GM12878 (cell line): ENCODE measurements at regions not wholly inside any gene's neighbourhood (a gene's known extent, or its start where the extent isn't known, plus 50 kb on each side); places are given as distances from the start of the nearest gene placed in this dataset.

Experiments
- ATAC-seq: fragments of 200-7000 bp; cut with Tn5 transposase; 3 replicates; pipeline ENCODE4 v1.9.1; 2020; ENCODE audit warnings: mild to moderate bottlenecking, moderate library complexity
- BruUV-seq: library from RNA; stranded (reverse); fragments of 400-500 nt; replicated peaks from 2 replicates; lab custom pipeline; 2021; lab: Mats Ljungman, UMichigan
- CTCF ChIA-PET: fragments of 300-600 bp; sonication (Branson Sonifier 250); formaldehyde crosslinking; extraction: SDS; loops from one replicate; lab custom pipeline; 2021; ENCODE audit warnings: inconsistent platforms; lab: Yijun Ruan, JAX
- POLR2A ChIA-PET: fragments of 350-600 bp; formaldehyde crosslinking; extraction: SDS; loops from one replicate; lab custom pipeline; 2021; ENCODE audit warnings: inconsistent platforms; lab: Charles Lee
- RAD21 ChIA-PET: fragments of 300-600 bp; sonication (Branson Sonifier 250); formaldehyde crosslinking; loops from one replicate; lab custom pipeline; 2023; ENCODE audit warnings: antibody characterized with exemption; ENCODE audit not compliant: unreplicated experiment; lab: Charles Lee
- SMC1A ChIA-PET: fragments of 300-600 bp; sonication (Branson Sonifier 250); formaldehyde crosslinking; loops from one replicate; lab custom pipeline; 2023; ENCODE audit not compliant: unreplicated experiment, uncharacterized antibody; lab: Charles Lee
- DNase-seq: peaks from one replicate; pipeline ENCODE4 v3.0.0-alpha.2; 2011; ENCODE audit warnings: low read depth, low spot score
- FAIRE-seq: peaks from 3 replicates; lab custom pipeline; 2011; peaks lifted over from hg19 to GRCh38; lab: Jason Lieb, UNC
- H2AFZ ChIP-seq: 2 replicates; pipeline ENCODE4 v1.6.0; 2011; ENCODE audit warnings: low read depth, low read length, control low read depth; ENCODE audit not compliant: control insufficient read depth
- H3K27ac ChIP-seq: 2 replicates; pipeline ENCODE4 v1.5.1; 2011; ENCODE audit warnings: control low read depth; ENCODE audit not compliant: control insufficient read depth, insufficient read depth
- H3K27me3 ChIP-seq, 2 experiments: replicated peaks in 1 of 2; 2 replicates each; pipeline versions ENCODE4 v1.6.0 to v1.6.1; 2011; ENCODE audit warnings: low read length in 1 of 2; ENCODE audit not compliant: control insufficient read depth in 2 of 2, insufficient read depth in 2 of 2
- H3K36me3 ChIP-seq, 2 experiments: 2 replicates each; pipeline ENCODE4 v1.5.1; 2011; ENCODE audit warnings: low read length in 1 of 2; ENCODE audit not compliant: control insufficient read depth in 2 of 2, insufficient read depth in 2 of 2
- H3K4me1 ChIP-seq: 2 replicates; pipeline ENCODE4 v1.6.1; 2011; ENCODE audit warnings: mild to moderate bottlenecking, low read length, moderate library complexity, mixed read lengths; ENCODE audit not compliant: control insufficient read depth, insufficient read depth
- H3K4me2 ChIP-seq: 2 replicates; pipeline ENCODE4 v1.6.0; 2011; ENCODE audit warnings: control low read depth; ENCODE audit not compliant: control insufficient read depth, insufficient read depth
- H3K4me3 ChIP-seq: fragments of 200-600 bp; sonication (generic); 2 replicates; pipeline ENCODE4 v1.5.1; 2016
- H3K79me2 ChIP-seq: 2 replicates; pipeline ENCODE4 v1.6.0; 2011; ENCODE audit warnings: low read length; ENCODE audit not compliant: control insufficient read depth, insufficient read depth
- H3K9ac ChIP-seq: 2 replicates; pipeline ENCODE4 v1.8.0; 2011; ENCODE audit warnings: low read length, control low read depth, mixed read lengths; ENCODE audit not compliant: control insufficient read depth, insufficient read depth
- H3K9me3 ChIP-seq: replicated peaks from 3 replicates; pipeline ENCODE4 v1.5.1; 2011; ENCODE audit warnings: mild to moderate bottlenecking, low read length; ENCODE audit not compliant: control insufficient read depth, insufficient read depth
- H4K20me1 ChIP-seq: 2 replicates; pipeline ENCODE4 v1.6.0; 2011; ENCODE audit not compliant: control insufficient read depth, insufficient read depth
- BCL11A ChIP-seq: IDR thresholded peaks from 2 replicates; pipeline ENCODE4 v1.6.1; 2011; ENCODE audit warnings: low read depth, low read length
- BMI1 ChIP-seq: fragments of 450-650 bp; IDR thresholded peaks from 2 replicates; pipeline ENCODE4 v1.6.1; 2016; ENCODE audit warnings: mild to moderate bottlenecking, moderate library complexity, borderline replicate concordance
- JUND ChIP-seq: IDR thresholded peaks from 2 replicates; pipeline ENCODE4 v1.6.1; 2012; ENCODE audit warnings: low read depth, mild to moderate bottlenecking, low read length, improper control_type of control experiment, moderate library complexity
- LARP7 ChIP-seq: fragments of 450-650 bp; IDR thresholded peaks from 2 replicates; pipeline ENCODE4 v1.6.1; 2017; ENCODE audit warnings: mild to moderate bottlenecking
- MTA2 ChIP-seq: fragments of 450-650 bp; IDR thresholded peaks from 2 replicates; pipeline ENCODE4 v1.6.1; 2016; ENCODE audit warnings: low read depth, mild to moderate bottlenecking, moderate library complexity
- ZNF207 ChIP-seq: fragments of 450-650 bp; IDR thresholded peaks from 2 replicates; pipeline ENCODE4 v1.6.1; 2014; ENCODE audit warnings: antibody characterized with exemption, mild to moderate bottlenecking, borderline replicate concordance
- WGBS: methylation state at CpG from one replicate; pipeline ENCODE4 v1.1.6; 2016; ENCODE audit warnings: low lambda C conversion rate; ENCODE audit not compliant: insufficient replicate concordance, insufficient coverage; ENCODE audit errors: missing lambda C conversion rate; 5-methylcytosine and 5-hydroxymethylcytosine counted together
- in situ Hi-C: fragments of 300-500 bp; cut with MboI; formaldehyde crosslinking; loops from 9 replicates; pipeline ENCODE4 v1.14.3; 2018; ENCODE audit warnings: mixed read lengths
- intact Hi-C: fragments of 100-400 bp; cut with micrococcal nuclease; formaldehyde crosslinking; loops from one replicate; pipeline ENCODE4 v1.14.2; 2022; ENCODE audit not compliant: unreplicated experiment
- TF ChIP-seq, protein P1 (sequence below): IDR thresholded peaks from 2 replicates; pipeline ENCODE4 v1.6.1; 2012; ENCODE audit warnings: mild to moderate bottlenecking, low read depth, low read length

DNA sequence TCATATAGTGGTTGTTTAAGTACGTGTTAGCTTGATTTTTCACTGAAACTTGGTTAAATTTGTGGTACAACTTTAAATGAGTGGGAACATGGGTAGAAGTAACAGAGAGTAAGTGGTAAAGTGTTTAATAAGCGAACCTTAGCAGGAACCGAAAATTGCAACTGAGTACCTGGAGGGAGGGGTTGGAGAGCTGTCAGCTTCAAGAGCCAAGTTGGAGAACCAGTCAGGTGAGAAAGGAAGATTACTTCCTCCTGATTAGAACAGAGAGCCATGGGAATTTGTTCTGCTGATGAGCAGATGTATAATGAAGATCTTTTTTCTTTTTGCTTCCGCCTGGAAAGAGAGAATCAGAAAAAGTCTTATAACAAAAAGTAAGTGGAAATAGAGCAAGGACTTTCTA, 158.4 kb upstream of the CDH7 start:
- ChIA-PET RAD21 (no interaction called here), POLR2A (no interaction called here), CTCF (no interaction called here), SMC1A (no interaction called here)
- Histone ChIP-seq H3K4me2 (no peak overlapping the region), H3K9me3 (no peaks in the 10 kb centered on the region), H3K27ac (no peak overlapping the region), H3K27me3 (no peaks in the 10 kb centered on the region), H3K79me2 (no peaks in the 10 kb centered on the region), H3K4me1 (no peaks in the 10 kb centered on the region), H3K36me3 (no peaks in the 10 kb centered on the region), H4K20me1 (no peaks in the 10 kb centered on the region), H3K9ac (no peak overlapping the region), H2AFZ (no peak overlapping the region), H3K4me3 (no peak overlapping the region)
- TF ChIP-seq LARP7 (no peak), BMI1 (no peak), BCL11A (no peak), JUND (no peak), ZNF207 (no peak), MTA2 (peak; percentile 27; the same call in 1 of the 2 replicates)
- TF ChIP-seq, protein P1, sequence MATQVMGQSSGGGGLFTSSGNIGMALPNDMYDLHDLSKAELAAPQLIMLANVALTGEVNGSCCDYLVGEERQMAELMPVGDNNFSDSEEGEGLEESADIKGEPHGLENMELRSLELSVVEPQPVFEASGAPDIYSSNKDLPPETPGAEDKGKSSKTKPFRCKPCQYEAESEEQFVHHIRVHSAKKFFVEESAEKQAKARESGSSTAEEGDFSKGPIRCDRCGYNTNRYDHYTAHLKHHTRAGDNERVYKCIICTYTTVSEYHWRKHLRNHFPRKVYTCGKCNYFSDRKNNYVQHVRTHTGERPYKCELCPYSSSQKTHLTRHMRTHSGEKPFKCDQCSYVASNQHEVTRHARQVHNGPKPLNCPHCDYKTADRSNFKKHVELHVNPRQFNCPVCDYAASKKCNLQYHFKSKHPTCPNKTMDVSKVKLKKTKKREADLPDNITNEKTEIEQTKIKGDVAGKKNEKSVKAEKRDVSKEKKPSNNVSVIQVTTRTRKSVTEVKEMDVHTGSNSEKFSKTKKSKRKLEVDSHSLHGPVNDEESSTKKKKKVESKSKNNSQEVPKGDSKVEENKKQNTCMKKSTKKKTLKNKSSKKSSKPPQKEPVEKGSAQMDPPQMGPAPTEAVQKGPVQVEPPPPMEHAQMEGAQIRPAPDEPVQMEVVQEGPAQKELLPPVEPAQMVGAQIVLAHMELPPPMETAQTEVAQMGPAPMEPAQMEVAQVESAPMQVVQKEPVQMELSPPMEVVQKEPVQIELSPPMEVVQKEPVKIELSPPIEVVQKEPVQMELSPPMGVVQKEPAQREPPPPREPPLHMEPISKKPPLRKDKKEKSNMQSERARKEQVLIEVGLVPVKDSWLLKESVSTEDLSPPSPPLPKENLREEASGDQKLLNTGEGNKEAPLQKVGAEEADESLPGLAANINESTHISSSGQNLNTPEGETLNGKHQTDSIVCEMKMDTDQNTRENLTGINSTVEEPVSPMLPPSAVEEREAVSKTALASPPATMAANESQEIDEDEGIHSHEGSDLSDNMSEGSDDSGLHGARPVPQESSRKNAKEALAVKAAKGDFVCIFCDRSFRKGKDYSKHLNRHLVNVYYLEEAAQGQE = no peak
- no TSS peak for BruUV-seq
- FAIRE-seq (no peak), ATAC-seq (peak; percentile 72), DNase-seq (no peak)
- in situ Hi-C loops = no loop called here
- intact Hi-C loops = no loop called here
- 32% methylated on average over 4 of the region's 4 CpGs for WGBS
